ENCODE measurements at regions not wholly inside any gene's neighbourhood (a gene's known extent, or its start where the extent isn't known, plus 50 kb on each side); places are given as distances from the start of the nearest gene placed in this dataset.

GRCh38 chr7:118898284-118898683, 673.8 kb downstream of the ANKRD7 start:
- TF ChIP-seq POLR2A (IDR thresholded peaks at IDR 0.05; ENCODE audit: low read length) = no peak
- TF ChIP-seq FOXS1 (CRISPR knock-in tag; IDR thresholded peaks at IDR 0.05) = no peak
- TF ChIP-seq MAX (IDR thresholded peaks at IDR 0.05) = no peak
- no peak for TF ChIP-seq CTCF (IDR thresholded peaks at IDR 0.05)
- TF ChIP-seq RAD21 (conservative IDR thresholded peaks at IDR 0.05 in 1 of 2, IDR thresholded peaks at IDR 0.05 in 1 of 2) = no peak
- TF ChIP-seq JUN (IDR thresholded peaks at IDR 0.05) = no peak
- TF ChIP-seq PBX3 (IDR thresholded peaks at IDR 0.05) = no peak
- no peak for TF ChIP-seq USF2 (IDR thresholded peaks at IDR 0.05)
- no peak for TF ChIP-seq NFE2L2 (conservative IDR thresholded peaks at IDR 0.05; ENCODE audit: low read length)
- TF ChIP-seq SMC3 (IDR thresholded peaks at IDR 0.05) = no peak
- TF ChIP-seq HOXB13 (CRISPR knock-in tag; IDR thresholded peaks at IDR 0.05; ENCODE audit: low read depth) = no peak
